Lower lobe of right lung (tissue), 2 donors: ENCODE measurements at regions not wholly inside any gene's neighbourhood (a gene's known extent, or its start where the extent isn't known, plus 50 kb on each side); places are given as distances from the start of the nearest gene placed in this dataset.

Experiments used
- ATAC-seq, 2 donors: fragments of 200-7000 bp; cut with Tn5 transposase; one replicate each; pipeline ENCODE4 v1.9.1; 2020 to 2022; ENCODE audit warnings: mild to moderate bottlenecking in 2 of 2, moderate library complexity in 2 of 2
- DNase-seq: peaks from one replicate; pipeline ENCODE4 v3.0.0-alpha.2; 2020
- H3K27ac ChIP-seq: fragments of 200-600 bp; one replicate; pipeline ENCODE4 v1.8.0; 2022
- H3K27me3 ChIP-seq: fragments of 200-600 bp; one replicate; pipeline ENCODE4 v1.8.0; 2022; ENCODE audit warnings: low read depth
- H3K36me3 ChIP-seq: fragments of 200-600 bp; one replicate; pipeline ENCODE4 v1.8.0; 2022; ENCODE audit warnings: mild to moderate bottlenecking
- H3K4me1 ChIP-seq: fragments of 200-600 bp; one replicate; pipeline ENCODE4 v1.8.0; 2022
- H3K4me3 ChIP-seq: fragments of 200-600 bp; one replicate; pipeline ENCODE4 v1.8.0; 2022; ENCODE audit warnings: mild to moderate bottlenecking
- H3K9me3 ChIP-seq: fragments of 200-600 bp; one replicate; pipeline ENCODE4 v1.8.0; 2022
- intact Hi-C: fragments of 100-400 bp; cut with DNase I; formaldehyde crosslinking; loops from one replicate; pipeline ENCODE4 v1.11.0; 2022
- TF ChIP-seq, protein P1 (sequence below): fragments of 200-600 bp; IDR thresholded peaks from one replicate; pipeline ENCODE4 v1.8.0; 2022; ENCODE audit warnings: antibody characterized with exemption, mild to moderate bottlenecking
- donor health status: DM: no; HTN: yes; CAD: no; lungs with severe emphysema.

DNA sequence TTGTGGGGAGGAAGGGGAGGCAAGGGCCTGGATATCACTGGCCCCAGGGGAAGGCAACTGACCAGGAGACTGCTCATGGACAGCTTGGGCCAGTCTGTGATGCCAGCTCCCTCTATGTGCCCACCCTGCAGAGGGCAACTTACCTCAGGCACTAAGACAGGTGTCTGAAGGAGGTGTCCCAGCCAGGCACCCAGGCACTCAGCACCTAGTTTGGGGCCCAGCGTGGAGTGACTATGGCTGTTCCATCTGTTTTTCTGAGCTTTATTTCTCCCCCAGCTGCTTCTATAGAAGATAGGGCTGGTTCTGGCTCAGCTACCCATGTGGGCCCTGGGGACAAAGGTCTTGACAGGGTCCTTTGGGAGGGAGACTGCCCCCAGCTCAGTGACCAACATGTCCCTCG lies 150.6 kb upstream of the PCBD1 start:
- Histone ChIP-seq H3K27ac (no peak overlapping the region), H3K4me3 (no peak overlapping the region), H3K9me3 (no peaks in the 10 kb centered on the region), H3K36me3 (no peaks in the 10 kb centered on the region), H3K4me1 (no peaks in the 10 kb centered on the region), H3K27me3 (peaks cover 3% of the 10 kb centered on the region)
- TF ChIP-seq, protein P1, sequence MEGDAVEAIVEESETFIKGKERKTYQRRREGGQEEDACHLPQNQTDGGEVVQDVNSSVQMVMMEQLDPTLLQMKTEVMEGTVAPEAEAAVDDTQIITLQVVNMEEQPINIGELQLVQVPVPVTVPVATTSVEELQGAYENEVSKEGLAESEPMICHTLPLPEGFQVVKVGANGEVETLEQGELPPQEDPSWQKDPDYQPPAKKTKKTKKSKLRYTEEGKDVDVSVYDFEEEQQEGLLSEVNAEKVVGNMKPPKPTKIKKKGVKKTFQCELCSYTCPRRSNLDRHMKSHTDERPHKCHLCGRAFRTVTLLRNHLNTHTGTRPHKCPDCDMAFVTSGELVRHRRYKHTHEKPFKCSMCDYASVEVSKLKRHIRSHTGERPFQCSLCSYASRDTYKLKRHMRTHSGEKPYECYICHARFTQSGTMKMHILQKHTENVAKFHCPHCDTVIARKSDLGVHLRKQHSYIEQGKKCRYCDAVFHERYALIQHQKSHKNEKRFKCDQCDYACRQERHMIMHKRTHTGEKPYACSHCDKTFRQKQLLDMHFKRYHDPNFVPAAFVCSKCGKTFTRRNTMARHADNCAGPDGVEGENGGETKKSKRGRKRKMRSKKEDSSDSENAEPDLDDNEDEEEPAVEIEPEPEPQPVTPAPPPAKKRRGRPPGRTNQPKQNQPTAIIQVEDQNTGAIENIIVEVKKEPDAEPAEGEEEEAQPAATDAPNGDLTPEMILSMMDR = no peak
- intact Hi-C loops = no loop called here
- DNase-seq = no peak
- no peak for ATAC-seq

DNA sequence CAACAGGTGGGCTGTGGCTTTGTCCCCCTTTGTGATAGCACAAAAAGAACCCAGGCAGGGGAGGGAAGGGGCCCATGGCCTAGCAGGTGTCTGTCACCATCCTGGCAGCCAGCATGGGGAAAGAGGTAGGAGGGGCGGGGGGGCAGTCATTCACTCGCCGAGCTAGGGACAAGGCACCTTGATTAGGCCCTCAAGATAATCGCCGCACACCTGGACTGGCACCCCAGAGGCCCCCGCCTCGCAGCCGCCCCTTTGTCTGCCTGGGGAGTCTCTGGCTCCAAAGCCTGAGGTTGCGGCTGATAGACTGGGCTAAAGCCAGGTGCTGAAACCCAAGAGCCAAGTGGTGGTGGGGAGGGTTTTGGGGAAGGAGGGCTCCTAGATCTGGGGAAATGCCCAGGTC lies 151.2 kb upstream of the PCBD1 start:
- no peak for DNase-seq
- intact Hi-C loops = no loop called here
- no peak for ATAC-seq

DNA sequence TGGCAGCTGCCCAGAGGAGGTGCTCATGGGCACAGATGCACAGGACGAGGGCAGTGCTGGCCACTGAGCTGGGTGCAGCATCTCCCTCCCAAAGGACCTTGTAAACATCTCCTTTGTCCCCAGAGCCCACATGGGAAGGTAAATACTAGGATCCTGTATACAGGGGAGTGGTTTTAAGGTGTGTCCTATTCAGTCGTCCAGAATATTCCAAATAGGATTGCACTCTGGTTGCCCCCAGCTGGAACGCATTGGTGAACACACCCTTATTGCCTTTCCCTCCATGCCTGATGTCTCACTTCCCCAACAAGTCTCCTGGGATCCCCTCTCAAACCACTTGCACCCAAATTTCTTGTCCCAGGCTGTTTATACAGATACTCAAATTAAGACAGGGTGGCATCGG lies 152.0 kb upstream of the PCBD1 start:
- TF ChIP-seq, protein P1 = no peak
- H3K36me3 ChIP-seq = no peaks in the 10 kb centered on the region
- no peaks in the 10 kb centered on the region for H3K4me1 ChIP-seq
- no peak overlapping the region for H3K27ac ChIP-seq
- H3K27me3 ChIP-seq = peaks cover 7% of the 10 kb centered on the region
- ATAC-seq = no peak
- DNase-seq = no peak
- no peaks in the 10 kb centered on the region for H3K9me3 ChIP-seq
- intact Hi-C loops = no loop called here
- H3K4me3 ChIP-seq = no peak overlapping the region

More for the DNA sequence above, 151.2 kb upstream of the PCBD1 start:
- peaks cover 7% of the 10 kb centered on the region for H3K27me3 ChIP-seq
- H3K9me3 ChIP-seq = no peaks in the 10 kb centered on the region
- H3K27ac ChIP-seq = no peak overlapping the region
- no peaks in the 10 kb centered on the region for H3K36me3 ChIP-seq
- no peak overlapping the region for H3K4me3 ChIP-seq
- TF ChIP-seq, protein P1 = no peak
- H3K4me1 ChIP-seq = no peaks in the 10 kb centered on the region

DNA sequence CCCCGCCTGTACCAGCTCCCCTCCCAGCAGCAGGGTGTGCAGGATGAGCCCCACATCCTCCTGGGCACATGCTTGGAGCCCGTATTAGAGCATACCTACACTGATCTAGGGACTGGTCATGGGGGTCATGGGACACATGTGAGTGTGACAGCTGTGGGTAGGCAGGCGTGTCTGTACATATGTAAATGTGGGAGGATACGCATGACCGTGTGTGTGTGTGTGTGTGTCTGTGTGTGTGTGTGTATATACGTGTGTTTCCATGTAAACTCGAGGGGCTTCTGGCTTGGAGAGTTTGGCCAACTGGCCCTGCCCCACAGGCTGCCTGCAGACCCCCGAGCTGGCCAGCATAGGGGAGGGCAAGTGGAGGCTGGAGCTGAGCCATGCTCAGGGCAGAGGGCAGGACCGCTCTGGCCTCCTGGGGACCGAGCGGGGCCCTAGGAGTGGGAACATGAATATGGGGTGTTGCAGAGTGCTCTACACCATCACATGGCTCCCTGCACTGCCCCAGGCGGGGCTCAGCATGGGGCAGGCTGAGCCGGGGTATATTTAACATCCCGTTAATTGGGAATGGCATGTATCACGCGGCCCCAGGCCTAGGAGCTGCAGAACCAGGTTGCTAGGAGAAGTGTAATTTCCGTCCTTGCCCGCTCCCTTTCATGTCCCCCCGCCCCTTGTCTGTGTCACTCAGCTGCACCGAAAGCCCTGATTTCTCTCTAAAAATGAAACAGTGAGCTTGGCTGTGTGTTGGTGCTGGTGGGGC lies 152.7 kb upstream of the PCBD1 start:
- Histone ChIP-seq H3K27me3 (peaks cover 7% of the 10 kb centered on the region), H3K4me3 (no peak overlapping the region), H3K27ac (no peak overlapping the region), H3K36me3 (no peaks in the 10 kb centered on the region), H3K4me1 (no peaks in the 10 kb centered on the region), H3K9me3 (no peaks in the 10 kb centered on the region)
- intact Hi-C loops = no loop called here
- DNase-seq = no peak
- TF ChIP-seq, protein P1 = no peak
- ATAC-seq = no peak

DNA sequence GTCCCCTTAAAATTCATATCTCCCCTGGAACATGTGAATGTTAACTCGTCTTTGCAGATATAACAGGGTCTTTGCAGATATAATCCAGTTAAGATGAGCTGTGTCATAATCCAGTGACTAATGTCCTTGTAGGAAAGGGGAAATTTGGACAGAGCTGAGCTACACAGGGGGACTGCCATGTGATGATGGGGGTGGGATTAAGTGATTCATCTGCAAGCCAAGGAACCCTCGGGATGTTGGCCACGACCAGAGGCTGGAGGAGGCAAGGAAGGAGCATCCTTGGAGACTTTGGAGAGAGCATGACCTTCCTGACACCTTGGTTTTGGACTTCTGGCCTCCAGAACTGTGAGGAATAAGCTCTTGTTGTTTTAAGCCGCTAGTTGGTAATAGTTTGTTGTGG lies 153.9 kb upstream of the PCBD1 start:
- TF ChIP-seq, protein P1 = no peak
- no peaks in the 10 kb centered on the region for H3K36me3 ChIP-seq
- H3K4me1 ChIP-seq = no peaks in the 10 kb centered on the region
- DNase-seq (no peak), ATAC-seq (no peak)
- H3K9me3 ChIP-seq = no peaks in the 10 kb centered on the region
- H3K27me3 ChIP-seq = peaks cover 7% of the 10 kb centered on the region
- no peak overlapping the region for H3K27ac ChIP-seq
- H3K4me3 ChIP-seq = no peak overlapping the region
- intact Hi-C loops = no loop called here
